Activated B cell treated with CpG ODN at 0.5 μM for 24 hours (primary cell): ENCODE measurements at regions not wholly inside any gene's neighbourhood (a gene's known extent, or its start where the extent isn't known, plus 50 kb on each side); places are given as distances from the start of the nearest gene placed in this dataset.

Experiments
- ATAC-seq: fragments of 200-7000 bp; cut with Tn5 transposase; one replicate; pipeline ENCODE4 v1.10.0; 2021; ENCODE audit warnings: low read depth, mild to moderate bottlenecking, moderate library complexity
- CTCF ChIA-PET: fragments of 350-600 bp; sonication (Branson Sonifier 250); formaldehyde crosslinking; loops from one replicate; lab custom pipeline; 2021; ENCODE audit warnings: antibody characterized with exemption; lab: Charles Lee
- POLR2A ChIA-PET: fragments of 350-600 bp; sonication (Branson Sonifier 250); formaldehyde crosslinking; loops from one replicate; lab custom pipeline; 2021; ENCODE audit warnings: antibody characterized with exemption; lab: Charles Lee
- DNase-seq: peaks from one replicate; pipeline ENCODE4 v3.0.0; 2022
- H3K27ac Mint-ChIP-seq: one replicate; pipeline ENCODE4 v1.8.0; 2020; ENCODE audit warnings: mixed read lengths
- H3K27me3 Mint-ChIP-seq: one replicate; pipeline ENCODE4 v1.8.0; 2021; ENCODE audit warnings: mixed read lengths
- H3K36me3 Mint-ChIP-seq: one replicate; pipeline ENCODE4 v1.8.0; 2021; ENCODE audit warnings: low read depth, mixed read lengths
- H3K4me1 Mint-ChIP-seq: one replicate; pipeline ENCODE4 v1.8.0; 2021; ENCODE audit warnings: mixed read lengths
- H3K4me3 Mint-ChIP-seq: one replicate; pipeline ENCODE4 v1.8.0; 2020; ENCODE audit warnings: mild to moderate bottlenecking, mixed read lengths
- H3K9me3 Mint-ChIP-seq: one replicate; pipeline ENCODE4 v1.8.0; 2020; ENCODE audit warnings: mixed read lengths
- CTCF ChIP-seq: fragments of 200-600 bp; IDR thresholded peaks from one replicate; pipeline ENCODE4 v1.8.0; 2022; ENCODE audit warnings: antibody characterized with exemption, mild to moderate bottlenecking
- intact Hi-C: fragments of 100-400 bp; cut with micrococcal nuclease; formaldehyde crosslinking; loops from one replicate; pipeline ENCODE4 v1.15.1; 2024

- no peaks in the 10 kb centered on the region for H3K27me3 Mint-ChIP-seq
- no peaks in the 10 kb centered on the region for H3K36me3 Mint-ChIP-seq
- H3K4me3 Mint-ChIP-seq = no peak overlapping the region
- DNase-seq (no peak), ATAC-seq (no peak)
- ChIA-PET CTCF (no interaction called here), POLR2A (no interaction called here)
- TF ChIP-seq CTCF = no peak
- no peak overlapping the region for H3K27ac Mint-ChIP-seq
- H3K9me3 Mint-ChIP-seq = peaks cover 4% of the 10 kb centered on the region
- no peaks in the 10 kb centered on the region for H3K4me1 Mint-ChIP-seq
- intact Hi-C loops = no loop called here
Measured at GRCh38 chr17:71437166-71437565, 683.7 kb upstream of the SOX9 start.

- DNase-seq (no peak), ATAC-seq (no peak)
- intact Hi-C loops = no loop called here
- no peaks in the 10 kb centered on the region for H3K4me1 Mint-ChIP-seq
- no peak overlapping the region for H3K4me3 Mint-ChIP-seq
- H3K27me3 Mint-ChIP-seq = no peaks in the 10 kb centered on the region
- H3K27ac Mint-ChIP-seq = no peak overlapping the region
- ChIA-PET CTCF (no interaction called here), POLR2A (no interaction called here)
- H3K9me3 Mint-ChIP-seq = peaks cover 3% of the 10 kb centered on the region
- TF ChIP-seq CTCF = no peak
- H3K36me3 Mint-ChIP-seq = no peaks in the 10 kb centered on the region
Measured at GRCh38 chr17:71438631-71439146, 682.1 kb upstream of the SOX9 start.

- Mint-ChIP-seq H3K27me3 (no peaks in the 10 kb centered on the region), H3K9me3 (peaks cover 3% of the 10 kb centered on the region), H3K4me3 (no peak overlapping the region), H3K4me1 (no peaks in the 10 kb centered on the region), H3K36me3 (no peaks in the 10 kb centered on the region), H3K27ac (no peak overlapping the region)
- ATAC-seq (no peak), DNase-seq (no peak)
- TF ChIP-seq CTCF = no peak
- intact Hi-C loops = no loop called here
- ChIA-PET POLR2A (no interaction called here), CTCF (no interaction called here)
Measured at GRCh38 chr17:71440513-71440912, 680.3 kb upstream of the SOX9 start.

GRCh38 chr17:71441098-71441497 is 679.7 kb upstream of the SOX9 start:
- Mint-ChIP-seq H3K4me1 (no peaks in the 10 kb centered on the region), H3K9me3 (peaks cover 3% of the 10 kb centered on the region), H3K36me3 (no peaks in the 10 kb centered on the region), H3K27me3 (no peaks in the 10 kb centered on the region), H3K4me3 (no peak overlapping the region), H3K27ac (no peak overlapping the region)
- DNase-seq (no peak), ATAC-seq (no peak)
- ChIA-PET POLR2A (no interaction called here), CTCF (no interaction called here)
- TF ChIP-seq CTCF = no peak
- intact Hi-C loops = no loop called here

- peaks cover 3% of the 10 kb centered on the region for H3K9me3 Mint-ChIP-seq
- TF ChIP-seq CTCF = no peak
- H3K4me3 Mint-ChIP-seq = no peak overlapping the region
- DNase-seq (no peak), ATAC-seq (no peak)
- intact Hi-C loops = no loop called here
- H3K27me3 Mint-ChIP-seq = no peaks in the 10 kb centered on the region
- no peak overlapping the region for H3K27ac Mint-ChIP-seq
- H3K4me1 Mint-ChIP-seq = no peaks in the 10 kb centered on the region
- ChIA-PET POLR2A (no interaction called here), CTCF (no interaction called here)
- no peaks in the 10 kb centered on the region for H3K36me3 Mint-ChIP-seq
Measured at GRCh38 chr17:71444078-71444477, 676.7 kb upstream of the SOX9 start.
